RWPE1 (cell line): ENCODE measurements at regions not wholly inside any gene's neighbourhood (a gene's known extent, or its start where the extent isn't known, plus 50 kb on each side); places are given as distances from the start of the nearest gene placed in this dataset.
A peak's percentile ranks its signal among the peaks of the same experiment; 100 is the strongest.

Source experiments
- CTCF ChIA-PET: fragments of 350-600 bp; sonication (Branson Sonifier 250); formaldehyde crosslinking; extraction: SDS; loops from one replicate; lab custom pipeline; 2021; lab: Yijun Ruan, JAX
- POLR2A ChIA-PET: fragments of 400-600 bp; formaldehyde crosslinking; extraction: SDS; loops from one replicate; lab custom pipeline; 2020; ENCODE audit warnings: antibody characterized with exemption; ENCODE audit not compliant: low non-redundant PET; lab: Yijun Ruan, JAX
- DNase-seq: peaks from one replicate; pipeline ENCODE4 v3.0.0; 2012; ENCODE audit warnings: low spot score
- H3K27ac ChIP-seq: fragments of 450-650 bp; 2 replicates; pipeline ENCODE4 v1.5.1; 2017
- TF ChIP-seq, protein P1 (sequence below): fragments of 450-650 bp; conservative IDR thresholded peaks from 2 replicates; pipeline ENCODE4 v1.5.1; 2017; ENCODE audit warnings: low read depth, mild to moderate bottlenecking

GRCh38 chr1:96865731-96866685 is 144.4 kb downstream of the PTBP2 start:
- peak; percentile 44 for DNase-seq
- POLR2A ChIA-PET = no interaction called here
- CTCF ChIA-PET = no interaction called here
- H3K27ac ChIP-seq = peak overlapping the region; percentile 82; the same call in 1 of the 2 replicates
- TF ChIP-seq, protein P1, sequence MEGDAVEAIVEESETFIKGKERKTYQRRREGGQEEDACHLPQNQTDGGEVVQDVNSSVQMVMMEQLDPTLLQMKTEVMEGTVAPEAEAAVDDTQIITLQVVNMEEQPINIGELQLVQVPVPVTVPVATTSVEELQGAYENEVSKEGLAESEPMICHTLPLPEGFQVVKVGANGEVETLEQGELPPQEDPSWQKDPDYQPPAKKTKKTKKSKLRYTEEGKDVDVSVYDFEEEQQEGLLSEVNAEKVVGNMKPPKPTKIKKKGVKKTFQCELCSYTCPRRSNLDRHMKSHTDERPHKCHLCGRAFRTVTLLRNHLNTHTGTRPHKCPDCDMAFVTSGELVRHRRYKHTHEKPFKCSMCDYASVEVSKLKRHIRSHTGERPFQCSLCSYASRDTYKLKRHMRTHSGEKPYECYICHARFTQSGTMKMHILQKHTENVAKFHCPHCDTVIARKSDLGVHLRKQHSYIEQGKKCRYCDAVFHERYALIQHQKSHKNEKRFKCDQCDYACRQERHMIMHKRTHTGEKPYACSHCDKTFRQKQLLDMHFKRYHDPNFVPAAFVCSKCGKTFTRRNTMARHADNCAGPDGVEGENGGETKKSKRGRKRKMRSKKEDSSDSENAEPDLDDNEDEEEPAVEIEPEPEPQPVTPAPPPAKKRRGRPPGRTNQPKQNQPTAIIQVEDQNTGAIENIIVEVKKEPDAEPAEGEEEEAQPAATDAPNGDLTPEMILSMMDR = no peak

- TF ChIP-seq, protein P1 = no peak
- ChIA-PET CTCF (no interaction called here), POLR2A (no interaction called here)
- no peak for DNase-seq
- no peak overlapping the region for H3K27ac ChIP-seq
Observed at GRCh38 chr1:96872757-96873156, 151.2 kb downstream of the PTBP2 start.

DNA sequence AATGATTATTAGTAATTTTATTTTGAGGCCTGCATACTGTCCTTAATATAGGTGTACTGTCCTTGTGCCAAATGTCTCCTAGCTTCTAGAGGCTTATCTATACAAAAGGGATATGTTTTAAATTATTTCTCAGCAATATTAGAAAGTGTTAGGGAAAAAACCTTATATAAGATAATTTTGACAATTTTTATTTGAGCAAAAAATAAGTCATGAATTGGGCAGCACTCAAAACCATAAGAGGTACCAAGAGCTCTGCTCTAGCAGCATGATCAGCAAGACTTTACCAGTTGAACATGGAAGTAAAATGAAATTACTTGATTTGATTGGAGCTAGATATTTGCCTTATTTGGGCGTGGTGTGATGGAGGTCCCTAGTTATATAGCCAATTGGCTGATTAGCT is 157.1 kb downstream of the PTBP2 start:
- ChIA-PET POLR2A (no interaction called here), CTCF (no interaction called here)
- TF ChIP-seq, protein P1 = no peak
- no peak for DNase-seq
- no peak overlapping the region for H3K27ac ChIP-seq

GRCh38 chr1:96880626-96881025 is 159.0 kb downstream of the PTBP2 start:
- CTCF ChIA-PET = no interaction called here
- POLR2A ChIA-PET = no interaction called here
- no peak for DNase-seq
- no peak overlapping the region for H3K27ac ChIP-seq
- TF ChIP-seq, protein P1 = no peak

DNA sequence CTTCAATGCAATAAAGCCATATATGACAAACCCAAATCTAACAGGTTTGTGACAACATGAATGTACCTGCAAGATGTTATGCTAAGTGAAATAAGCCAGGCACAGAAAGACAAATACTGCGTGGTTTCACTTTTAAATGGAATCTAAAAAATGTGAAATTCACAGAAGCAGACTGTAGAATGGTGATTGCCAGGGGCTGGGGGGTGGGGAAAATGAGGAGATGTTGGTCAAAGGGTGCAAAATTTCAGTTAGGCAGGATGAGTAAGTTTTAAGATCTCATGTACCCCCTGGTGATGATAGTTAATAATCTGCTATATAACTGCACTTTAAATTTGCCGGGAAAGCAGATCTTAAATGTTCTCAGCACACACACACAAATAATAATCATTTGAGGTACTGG is 160.5 kb downstream of the PTBP2 start:
- CTCF ChIA-PET = no interaction called here
- DNase-seq = no peak
- POLR2A ChIA-PET = no interaction called here

GRCh38 chr1:96886474-96886873 is 164.9 kb downstream of the PTBP2 start:
- ChIA-PET CTCF (interaction anchor here (0.6 kb wide), 1 partner anchor 9 kb away, joined by 5 read pairs; no protein-coding TSS in a partner anchor), POLR2A (interaction anchor here (0.6 kb wide), 1 partner anchor 1657 kb away, joined by 6 read pairs; no protein-coding TSS in a partner anchor)
- TF ChIP-seq, protein P1 = no peak
- no peak overlapping the region for H3K27ac ChIP-seq
- DNase-seq = no peak

More for the DNA sequence above, 160.5 kb downstream of the PTBP2 start:
- TF ChIP-seq, protein P1 = no peak
- no peak overlapping the region for H3K27ac ChIP-seq
